NCI-H128 (cell line): ENCODE measurements at regions not wholly inside any gene's neighbourhood (a gene's known extent, or its start where the extent isn't known, plus 50 kb on each side); places are given as distances from the start of the nearest gene placed in this dataset.
"Not testable (repeated sequence)": the region's sequence is repeated elsewhere in the genome, so short reads cannot be mapped to it uniquely, and the experiment has no call there.

ENCODE experiments used
- DNase-seq: peaks from one replicate; lab custom pipeline; 2025; ENCODE audit not compliant: unreplicated experiment; lab: John Stamatoyannopoulos, UW

DNA sequence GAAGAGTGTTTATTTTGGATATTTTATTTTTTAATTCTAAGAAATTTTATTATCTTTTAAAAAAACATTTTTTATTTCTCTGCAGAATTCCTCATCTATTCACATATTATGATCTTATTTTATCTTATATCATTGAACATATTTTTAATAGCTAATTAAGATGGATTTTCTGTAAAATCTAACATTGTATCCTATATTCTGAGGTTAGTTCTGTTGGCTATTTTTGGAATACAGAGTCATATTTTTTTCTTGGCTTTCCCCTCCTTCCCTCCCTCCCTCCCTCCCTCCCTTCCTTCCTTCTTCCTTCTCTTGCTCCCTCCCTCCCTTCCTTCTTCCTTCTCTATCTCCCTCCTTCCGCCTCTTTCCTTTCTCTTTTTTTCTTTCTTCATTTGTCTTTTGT, 2326.6 kb upstream of the RAG2 start:
- no peak for DNase-seq

DNA sequence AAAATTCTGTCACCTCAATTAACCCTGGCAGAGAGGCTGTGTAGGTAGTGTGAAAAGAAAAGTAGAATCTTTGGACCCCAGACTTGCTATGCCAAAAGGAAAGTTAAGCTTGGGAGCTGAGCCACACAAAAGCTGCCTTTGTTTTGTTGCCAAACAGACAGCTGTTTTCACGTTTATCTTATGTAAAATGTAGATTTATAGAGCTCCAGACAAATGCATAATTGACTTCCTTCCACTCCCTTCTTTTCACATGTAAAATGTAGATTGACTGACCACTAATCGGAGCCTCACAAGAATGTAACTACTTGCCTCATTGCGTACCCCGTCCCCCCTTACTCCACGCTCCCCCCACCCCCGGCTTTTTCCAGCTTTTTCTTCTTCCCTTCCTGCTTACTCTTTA, 2302.2 kb upstream of the RAG2 start:
- DNase-seq, result no peak

DNA sequence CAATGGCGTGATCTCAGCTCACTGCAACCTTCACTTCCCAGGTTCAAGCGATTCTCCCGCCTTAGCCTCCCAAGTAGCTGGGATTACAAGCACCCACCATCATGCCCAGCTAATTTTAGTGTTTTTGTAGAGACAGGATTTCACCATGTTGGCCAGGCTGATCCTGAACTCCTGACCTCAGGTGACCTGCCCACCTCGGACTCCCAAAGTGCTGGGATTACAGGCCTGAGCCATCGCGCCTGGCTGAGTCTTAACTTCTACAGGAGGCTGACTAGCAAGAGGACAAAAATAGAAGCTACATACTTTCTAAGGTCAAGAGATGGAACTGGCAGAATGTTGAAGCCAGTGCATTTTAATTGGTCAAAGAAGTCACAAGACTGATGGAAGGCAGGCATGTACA, 2296.2 kb upstream of the RAG2 start:
- DNase-seq, result not testable (repeated sequence)

DNA sequence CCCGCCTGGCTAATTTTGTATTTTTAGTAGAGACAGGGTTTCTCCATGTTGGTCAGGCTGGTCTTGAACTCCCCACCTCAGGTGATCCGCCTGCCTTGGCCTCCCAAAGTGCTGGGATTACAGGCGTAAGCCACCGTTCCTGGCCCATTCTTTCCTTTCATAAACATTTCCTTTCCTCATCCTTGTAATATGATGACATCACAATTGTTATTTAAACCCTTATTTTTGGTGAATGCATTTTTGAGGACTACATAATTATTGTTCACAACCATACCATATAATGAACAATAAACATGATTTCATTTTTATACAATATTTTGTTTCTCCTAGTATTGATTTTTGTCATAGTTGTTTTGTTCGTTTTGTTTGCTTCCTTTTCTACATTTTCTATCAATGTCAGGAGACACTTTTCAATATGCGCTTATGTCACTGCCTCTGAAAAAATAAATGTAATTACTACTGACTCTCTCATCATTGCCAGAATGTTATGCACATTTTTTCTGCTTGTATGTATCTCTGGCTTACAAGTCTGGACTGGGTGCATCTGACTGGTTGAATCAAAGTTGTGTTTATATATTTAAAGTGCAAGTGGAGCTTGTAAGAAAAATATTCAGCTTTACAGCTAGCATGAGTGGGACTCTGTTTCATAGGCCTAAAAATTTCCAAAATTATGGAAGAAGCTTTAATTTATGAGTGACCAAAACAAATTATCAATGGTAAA, 2286.3 kb upstream of the RAG2 start:
- DNase-seq, result no peak

DNA sequence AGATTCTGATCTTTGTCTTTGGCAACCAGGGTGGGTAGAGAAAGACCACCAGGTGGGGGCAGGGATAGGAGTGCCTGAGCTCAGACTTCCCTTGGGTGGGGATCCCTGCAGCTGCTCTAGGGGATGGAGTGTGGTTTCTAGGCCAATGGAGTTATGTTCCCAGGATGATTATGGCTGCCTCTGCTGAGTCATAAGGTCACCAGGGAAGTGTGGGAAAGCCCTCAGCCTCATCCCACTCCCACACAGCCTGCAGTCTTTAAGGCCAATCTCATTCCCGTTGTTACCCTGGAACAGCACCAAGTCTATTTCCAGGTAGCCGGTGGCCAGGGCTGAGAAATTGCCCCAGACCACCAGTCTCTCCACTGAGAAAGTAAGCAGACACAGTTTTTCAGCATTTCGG, 2269.3 kb upstream of the RAG2 start:
- no peak for DNase-seq

DNA sequence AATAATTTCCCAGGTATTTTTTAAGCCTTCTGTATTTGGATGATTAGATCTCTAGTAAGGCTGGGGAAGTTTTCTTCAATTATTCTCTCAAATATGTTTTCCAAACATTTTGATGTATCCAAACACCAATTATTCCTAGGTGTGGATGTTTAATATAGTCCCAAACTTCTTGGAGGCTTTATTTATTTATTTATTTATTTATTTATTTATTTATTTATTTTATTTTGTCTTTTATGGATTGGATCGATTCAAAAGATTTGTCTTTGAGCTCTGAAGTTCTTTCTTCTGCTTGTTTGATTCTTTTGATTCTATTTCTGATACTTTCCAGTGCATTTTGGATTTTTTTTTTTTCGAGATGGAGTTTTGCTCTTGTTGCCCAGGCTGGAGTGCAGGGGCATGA, 2267.9 kb upstream of the RAG2 start:
- no peak for DNase-seq

DNA sequence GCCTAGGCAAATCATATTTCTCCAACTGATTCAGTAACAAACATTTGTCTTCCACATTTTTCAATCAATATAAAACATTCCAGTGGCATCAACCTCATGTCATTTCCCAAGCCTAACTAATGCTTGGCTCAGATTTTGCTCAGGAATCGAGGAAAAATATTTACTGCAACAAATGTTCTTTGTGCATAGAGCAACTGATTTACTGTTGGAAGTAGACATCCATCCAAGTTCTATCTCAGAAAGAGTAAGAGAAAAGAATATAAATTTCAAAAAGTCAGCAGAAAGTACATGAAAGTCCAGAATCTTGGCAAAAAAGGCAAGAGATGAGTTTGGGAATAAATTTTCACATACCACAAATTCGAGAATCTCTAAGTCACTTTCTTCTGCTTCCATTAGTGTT, 2245.0 kb upstream of the RAG2 start:
- DNase-seq, result no peak

DNA sequence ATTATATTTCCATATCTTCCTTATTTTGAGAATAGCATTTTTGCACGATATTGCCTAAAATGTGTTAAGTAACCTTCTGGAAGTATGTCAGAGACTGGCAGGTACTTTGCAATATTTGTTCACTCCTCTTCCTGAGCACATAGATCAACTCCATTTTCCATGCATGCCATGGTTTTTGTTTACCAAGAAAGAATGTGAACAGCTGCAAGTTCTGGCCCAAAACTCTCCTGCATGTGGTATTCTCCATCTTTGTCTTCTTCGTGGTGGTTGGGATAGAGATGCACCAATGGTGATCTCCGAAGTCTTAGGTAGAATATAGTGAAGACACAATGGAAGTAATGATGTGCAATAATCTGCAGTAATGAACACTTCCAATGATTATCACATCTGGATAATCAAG, 2241.0 kb upstream of the RAG2 start:
- no peak for DNase-seq

DNA sequence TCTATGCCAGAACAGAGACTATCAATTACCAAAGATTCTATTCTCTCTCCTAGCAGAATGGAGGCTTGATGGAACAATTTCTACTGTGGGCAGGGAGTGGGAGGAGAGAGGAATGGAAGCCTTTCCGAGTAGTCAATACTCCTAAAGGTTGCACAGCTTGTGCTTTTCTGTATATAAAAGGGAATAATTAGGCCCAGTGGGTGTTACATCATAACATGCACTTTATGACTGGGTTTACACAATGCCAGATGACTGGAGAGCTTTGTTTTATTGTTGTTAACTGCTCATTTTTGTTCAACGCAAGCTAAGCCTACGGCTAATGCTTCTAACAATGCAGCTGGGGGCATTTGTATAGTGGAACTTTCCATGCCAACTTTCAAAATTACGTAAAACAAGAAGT, 2237.9 kb upstream of the RAG2 start:
- DNase-seq, result no peak

DNA sequence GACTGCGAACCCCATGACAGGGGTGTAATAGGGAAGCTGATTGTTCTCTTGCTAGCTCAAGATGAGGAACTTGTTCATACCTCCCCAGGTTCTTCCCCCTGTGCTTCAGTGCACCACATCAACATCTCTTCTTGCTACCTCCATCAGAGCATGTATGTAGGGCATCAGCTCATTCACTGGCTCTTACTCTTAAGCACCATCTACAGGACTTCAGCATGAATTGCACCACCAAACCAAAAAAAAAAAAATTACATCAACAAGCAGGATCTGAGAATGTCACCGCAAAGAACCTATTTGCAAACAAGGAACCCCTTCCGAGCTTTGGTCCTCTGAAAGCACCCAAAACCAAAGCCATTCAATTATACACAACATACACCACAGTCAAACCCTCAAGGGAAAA, 2226.5 kb upstream of the RAG2 start:
- no peak for DNase-seq

DNA sequence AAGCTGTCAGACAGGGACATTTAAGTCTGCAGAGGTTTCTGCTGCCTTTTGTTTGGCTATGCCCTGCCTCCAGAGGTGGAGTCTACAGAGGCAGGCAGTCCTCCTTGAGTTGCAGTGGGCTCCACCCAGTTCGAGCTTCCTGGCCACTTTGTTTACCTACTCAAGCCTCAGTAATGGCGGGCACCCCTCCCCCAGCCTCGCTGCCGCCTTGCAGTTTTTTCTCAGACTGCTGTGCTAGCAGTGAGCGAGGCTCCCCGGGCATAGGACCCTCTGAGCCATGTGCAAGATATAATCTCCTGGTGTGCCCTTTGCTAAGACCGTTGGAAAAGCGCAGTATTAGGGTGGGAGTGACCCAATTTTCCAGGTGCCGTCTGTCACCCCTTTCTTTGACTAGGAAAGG, 2223.8 kb upstream of the RAG2 start:
- DNase-seq, result not testable (repeated sequence)

DNA sequence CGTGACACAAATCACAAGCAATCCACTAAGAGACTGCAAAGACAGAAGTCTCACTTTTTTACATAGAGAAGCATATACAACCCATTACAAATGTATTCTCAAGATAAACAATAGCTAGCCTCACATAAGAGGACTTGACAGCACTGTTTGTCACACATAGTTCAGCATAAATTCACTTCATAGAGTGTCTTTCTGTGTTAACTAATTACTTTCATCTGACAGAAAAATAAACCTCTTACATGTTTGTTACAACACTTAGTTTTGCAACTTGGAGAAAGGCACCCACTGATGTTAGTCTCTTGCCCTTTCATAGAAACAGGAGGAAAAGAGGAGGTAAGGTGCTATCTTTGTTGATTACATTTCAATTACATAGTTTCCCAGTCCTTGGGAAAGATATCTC, 2221.9 kb upstream of the RAG2 start:
- no peak for DNase-seq

DNA sequence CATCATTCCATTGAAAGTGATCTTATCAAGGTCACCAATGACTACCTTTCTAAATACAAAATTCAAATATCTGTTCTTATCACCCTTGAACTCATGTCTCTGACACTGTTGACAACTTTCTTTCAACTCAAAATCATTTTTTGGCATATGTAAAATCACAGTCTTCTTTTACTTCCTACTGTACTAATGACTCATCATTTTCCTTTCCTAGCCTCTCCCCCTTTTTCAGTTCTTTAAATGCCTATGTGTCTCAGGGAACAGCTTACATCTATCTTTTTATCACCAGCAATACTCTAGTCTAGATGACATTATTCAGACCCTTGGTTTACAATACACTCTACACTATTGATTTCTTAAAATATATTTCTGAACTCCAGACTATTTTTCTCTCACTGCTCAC, 2220.7 kb upstream of the RAG2 start:
- no peak for DNase-seq

DNA sequence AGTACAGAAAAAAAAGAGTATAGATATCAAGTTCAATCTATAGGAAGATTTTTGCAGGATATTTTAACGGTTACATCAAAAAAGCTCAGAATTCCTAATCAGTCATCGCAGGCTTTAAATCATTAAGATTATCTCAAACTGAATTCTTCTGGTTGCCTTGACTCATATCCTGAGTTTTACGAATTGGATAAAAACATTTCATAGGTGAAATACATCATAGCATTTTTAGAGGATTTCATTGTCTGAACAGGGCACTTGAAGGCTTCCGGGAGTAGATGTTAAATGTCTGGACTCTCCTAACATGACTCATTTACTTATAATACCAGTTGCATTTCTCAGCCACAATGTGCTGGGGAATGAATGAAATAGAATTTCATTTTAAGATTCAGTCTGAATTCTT, 2216.6 kb upstream of the RAG2 start:
- DNase-seq, result no peak

DNA sequence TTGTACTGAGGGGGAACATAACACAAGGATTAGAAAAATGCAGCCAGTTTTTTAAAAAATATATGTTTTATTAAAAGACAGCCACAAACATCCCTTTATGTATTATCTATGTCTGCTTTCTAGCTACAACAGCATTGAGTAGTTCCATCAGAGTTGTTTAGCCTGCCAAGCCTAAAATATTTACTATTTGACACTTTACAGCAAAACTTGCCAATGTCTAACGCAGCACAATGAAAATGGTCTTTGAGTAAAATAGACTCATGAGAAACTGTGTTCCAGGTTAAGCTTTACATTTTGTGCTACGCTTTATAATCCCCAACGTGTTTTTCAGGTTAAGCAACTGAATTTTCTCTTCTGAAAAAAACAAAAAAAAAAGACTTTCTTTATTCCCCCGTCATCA, 2211.5 kb upstream of the RAG2 start:
- DNase-seq, result no peak

DNA sequence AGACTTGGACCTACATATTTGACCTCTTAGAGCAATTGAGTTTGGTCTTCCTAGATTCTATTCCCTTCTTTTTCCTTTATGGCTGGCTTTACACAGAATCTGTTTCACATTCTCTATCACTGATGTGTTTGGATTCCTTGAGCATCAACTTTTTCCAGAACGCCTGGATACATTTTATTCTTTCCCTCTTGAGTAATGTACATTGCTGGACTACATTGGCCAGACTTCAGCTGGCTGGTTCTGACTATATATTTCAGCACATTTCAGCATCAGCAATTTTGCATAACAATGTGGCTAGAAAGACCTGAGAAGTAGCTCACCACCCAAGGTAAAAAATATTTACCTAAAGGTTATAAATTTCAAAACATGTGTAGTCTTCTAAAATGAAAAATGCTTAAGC, 2198.2 kb upstream of the RAG2 start:
- no peak for DNase-seq

DNA sequence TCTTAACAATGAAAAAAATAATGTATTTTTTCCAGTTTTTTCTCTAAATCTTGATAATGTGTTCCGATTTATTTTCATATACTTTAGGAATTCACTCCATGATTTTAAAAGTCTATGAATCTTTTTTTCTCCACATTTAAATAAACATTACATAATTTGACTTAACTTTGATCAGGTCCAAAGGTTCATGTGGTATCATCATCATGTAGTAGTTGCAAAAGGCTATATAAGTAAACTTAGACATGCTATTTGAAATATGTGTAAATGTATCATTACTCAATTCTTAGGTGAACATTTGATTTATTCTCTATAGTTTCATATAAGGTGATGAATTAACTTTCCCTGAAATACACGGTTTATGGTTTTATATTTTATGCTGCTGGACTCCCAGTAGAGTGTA, 2197.0 kb upstream of the RAG2 start:
- no peak for DNase-seq

DNA sequence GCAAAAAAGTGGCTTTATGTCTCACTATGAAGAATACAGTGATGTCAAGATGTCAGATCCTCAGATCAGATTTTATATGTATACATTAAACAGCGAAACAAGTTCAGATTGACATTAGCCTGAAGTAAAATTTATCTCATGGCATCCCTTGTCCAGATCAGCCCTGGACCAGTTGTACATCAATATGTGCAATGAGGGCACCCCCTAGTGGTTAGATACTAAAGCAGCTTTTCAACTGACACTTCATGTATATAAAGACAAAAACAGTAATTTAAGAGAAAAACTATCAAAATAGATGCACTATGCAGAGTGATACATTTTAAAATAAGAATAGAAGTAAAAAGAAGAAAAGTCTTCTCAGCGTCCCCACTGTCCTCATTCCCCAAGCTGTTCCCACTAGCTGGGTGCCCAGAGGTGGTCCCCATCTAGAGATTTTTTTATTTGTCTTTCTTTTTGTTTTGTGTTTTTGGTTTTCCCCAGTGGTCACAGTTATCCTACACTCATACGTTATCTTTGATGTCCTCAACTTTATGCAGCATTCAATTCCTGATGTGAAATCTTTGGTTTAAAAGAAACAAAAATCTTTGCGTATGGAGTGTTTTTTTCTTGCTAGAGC, 2193.4 kb upstream of the RAG2 start:
- DNase-seq, result no peak

DNA sequence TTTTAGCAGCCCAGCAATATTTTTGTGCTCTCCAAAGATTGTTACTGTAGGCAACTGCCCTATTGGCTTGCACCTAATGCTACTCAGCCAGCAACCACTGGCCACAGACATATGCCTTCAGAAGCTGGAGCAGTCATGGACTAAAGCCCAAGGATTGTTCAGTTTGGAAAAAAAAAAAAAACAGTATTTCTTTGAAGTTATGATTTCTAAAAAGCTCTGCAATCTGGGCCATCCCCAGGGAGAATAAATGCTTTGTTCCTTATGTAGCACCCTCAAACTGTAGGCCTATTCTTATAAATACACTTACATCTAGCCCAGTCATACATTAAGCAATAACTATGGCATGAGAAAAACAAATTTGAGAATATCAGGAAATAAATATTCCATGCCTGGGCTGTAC, 2190.5 kb upstream of the RAG2 start:
- no peak for DNase-seq

DNA sequence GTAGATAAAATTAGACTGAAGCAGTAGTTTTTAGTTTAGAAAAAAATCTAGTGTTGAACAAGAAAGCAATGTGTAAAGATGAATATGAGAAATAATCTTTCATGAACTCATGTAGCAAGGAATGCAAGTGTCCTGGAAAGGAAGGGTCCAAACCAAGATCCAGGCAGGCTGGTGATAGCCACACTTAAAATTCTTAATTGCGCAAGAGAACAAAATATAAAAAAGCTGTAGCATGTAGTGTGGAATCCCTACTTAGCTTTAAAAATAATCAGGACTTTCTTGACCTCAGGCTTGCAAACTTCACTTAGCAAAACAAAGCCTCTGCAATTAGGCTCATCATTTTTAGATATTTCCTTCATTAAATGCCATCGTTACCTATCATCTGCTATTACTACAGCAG, 2186.1 kb upstream of the RAG2 start:
- DNase-seq, result no peak

DNA sequence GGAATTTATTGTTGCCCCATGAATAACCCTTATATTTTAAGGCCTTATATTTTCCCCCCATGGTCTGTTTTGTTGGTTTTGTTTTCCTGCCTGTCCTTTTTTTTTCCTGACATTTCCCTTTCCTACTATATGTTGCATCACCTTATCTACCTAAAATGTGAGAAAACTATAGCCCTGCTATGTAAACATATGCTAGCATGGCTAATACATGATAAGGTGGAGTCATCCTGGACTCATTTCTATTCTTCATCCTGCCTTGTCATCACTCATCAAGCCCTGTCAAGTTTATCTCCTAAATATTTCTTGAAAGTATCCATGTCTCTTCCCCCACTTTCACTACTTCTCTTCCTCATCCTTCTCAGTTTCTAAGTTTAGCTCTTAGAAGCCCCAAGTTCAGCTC, 2168.8 kb upstream of the RAG2 start:
- no peak for DNase-seq

DNA sequence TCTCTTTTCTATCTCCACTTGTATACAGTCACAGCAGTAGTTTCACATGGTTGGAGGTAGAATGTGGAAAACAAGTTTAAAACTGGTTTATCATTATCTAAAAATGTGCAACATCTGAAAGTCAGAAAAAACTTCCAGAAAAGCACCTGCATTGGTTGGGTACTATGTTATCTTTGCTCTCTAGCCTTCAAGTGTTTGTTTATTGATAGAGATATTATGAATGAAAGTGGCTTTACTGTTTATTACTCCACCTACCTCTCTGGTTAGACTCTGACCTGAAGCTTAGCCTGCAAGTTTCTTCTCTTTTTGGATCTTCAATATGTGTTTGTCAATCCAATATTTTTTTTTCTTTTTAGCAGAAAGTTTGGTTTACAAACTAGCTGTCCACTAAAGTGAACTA, 2161.4 kb upstream of the RAG2 start:
- DNase-seq, result no peak

DNA sequence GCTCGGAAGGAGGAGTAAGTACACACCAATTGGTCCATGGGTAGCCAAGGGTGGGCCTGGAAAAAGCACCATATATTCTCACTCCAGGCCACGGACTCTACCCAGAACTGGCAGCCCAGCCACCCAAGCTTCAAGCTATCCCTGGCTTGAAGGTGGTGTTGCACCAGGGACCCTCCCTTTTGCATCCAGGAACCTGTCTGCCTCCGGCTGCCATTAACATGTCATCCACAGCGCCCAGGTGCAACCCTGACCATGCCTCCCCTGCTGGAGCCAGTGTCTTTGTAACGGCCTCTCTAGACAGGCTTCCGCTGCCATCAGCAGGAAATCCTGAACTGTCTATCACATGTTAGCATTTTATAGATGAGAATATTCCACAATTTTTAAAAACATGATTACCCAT, 2158.5 kb upstream of the RAG2 start:
- DNase-seq, result no peak
